ENCODE measurements at regions not wholly inside any gene's neighbourhood (a gene's known extent, or its start where the extent isn't known, plus 50 kb on each side); places are given as distances from the start of the nearest gene placed in this dataset.

DNA sequence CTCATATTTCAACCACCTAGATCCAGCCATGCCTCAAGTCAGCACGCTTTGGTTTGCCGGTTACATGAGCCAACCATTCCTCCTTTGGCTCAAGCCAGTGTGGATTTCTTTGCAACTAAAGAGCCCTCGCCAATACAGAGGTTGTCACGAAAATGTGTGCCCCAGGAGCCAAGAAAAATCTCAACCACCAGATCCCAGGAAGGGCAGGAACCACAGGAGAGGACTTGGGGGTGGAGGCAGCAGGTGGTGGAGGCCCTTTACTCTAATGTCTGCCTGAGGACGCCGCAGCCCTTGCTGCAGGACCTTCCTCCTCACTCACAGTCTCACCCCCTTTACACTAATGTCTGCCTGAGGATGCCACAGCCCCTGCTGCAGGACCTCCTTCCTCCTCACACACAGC is 144.8 kb upstream of the PHACTR3 start:
- TF ChIP-seq NFIC (IDR thresholded peaks at IDR 0.05) = no peak
- TF ChIP-seq, protein P1, sequence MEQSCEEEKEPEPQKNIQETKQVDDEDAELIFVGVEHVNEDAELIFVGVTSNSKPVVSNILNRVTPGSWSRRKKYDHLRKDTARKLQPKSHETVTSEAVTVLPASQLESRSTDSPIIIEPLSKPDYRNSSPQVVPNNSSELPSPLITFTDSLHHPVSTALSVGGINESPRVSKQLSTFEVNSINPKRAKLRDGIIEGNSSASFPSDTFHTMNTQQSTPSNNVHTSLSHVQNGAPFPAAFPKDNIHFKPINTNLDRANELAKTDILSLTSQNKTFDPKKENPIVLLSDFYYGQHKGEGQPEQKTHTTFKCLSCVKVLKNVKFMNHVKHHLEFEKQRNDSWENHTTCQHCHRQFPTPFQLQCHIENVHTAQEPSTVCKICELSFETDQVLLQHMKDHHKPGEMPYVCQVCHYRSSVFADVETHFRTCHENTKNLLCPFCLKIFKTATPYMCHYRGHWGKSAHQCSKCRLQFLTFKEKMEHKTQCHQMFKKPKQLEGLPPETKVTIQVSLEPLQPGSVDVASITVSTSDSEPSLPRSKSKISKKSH (CRISPR knock-in tag; IDR thresholded peaks at IDR 0.05) = no peak
- TF ChIP-seq, protein P2, sequence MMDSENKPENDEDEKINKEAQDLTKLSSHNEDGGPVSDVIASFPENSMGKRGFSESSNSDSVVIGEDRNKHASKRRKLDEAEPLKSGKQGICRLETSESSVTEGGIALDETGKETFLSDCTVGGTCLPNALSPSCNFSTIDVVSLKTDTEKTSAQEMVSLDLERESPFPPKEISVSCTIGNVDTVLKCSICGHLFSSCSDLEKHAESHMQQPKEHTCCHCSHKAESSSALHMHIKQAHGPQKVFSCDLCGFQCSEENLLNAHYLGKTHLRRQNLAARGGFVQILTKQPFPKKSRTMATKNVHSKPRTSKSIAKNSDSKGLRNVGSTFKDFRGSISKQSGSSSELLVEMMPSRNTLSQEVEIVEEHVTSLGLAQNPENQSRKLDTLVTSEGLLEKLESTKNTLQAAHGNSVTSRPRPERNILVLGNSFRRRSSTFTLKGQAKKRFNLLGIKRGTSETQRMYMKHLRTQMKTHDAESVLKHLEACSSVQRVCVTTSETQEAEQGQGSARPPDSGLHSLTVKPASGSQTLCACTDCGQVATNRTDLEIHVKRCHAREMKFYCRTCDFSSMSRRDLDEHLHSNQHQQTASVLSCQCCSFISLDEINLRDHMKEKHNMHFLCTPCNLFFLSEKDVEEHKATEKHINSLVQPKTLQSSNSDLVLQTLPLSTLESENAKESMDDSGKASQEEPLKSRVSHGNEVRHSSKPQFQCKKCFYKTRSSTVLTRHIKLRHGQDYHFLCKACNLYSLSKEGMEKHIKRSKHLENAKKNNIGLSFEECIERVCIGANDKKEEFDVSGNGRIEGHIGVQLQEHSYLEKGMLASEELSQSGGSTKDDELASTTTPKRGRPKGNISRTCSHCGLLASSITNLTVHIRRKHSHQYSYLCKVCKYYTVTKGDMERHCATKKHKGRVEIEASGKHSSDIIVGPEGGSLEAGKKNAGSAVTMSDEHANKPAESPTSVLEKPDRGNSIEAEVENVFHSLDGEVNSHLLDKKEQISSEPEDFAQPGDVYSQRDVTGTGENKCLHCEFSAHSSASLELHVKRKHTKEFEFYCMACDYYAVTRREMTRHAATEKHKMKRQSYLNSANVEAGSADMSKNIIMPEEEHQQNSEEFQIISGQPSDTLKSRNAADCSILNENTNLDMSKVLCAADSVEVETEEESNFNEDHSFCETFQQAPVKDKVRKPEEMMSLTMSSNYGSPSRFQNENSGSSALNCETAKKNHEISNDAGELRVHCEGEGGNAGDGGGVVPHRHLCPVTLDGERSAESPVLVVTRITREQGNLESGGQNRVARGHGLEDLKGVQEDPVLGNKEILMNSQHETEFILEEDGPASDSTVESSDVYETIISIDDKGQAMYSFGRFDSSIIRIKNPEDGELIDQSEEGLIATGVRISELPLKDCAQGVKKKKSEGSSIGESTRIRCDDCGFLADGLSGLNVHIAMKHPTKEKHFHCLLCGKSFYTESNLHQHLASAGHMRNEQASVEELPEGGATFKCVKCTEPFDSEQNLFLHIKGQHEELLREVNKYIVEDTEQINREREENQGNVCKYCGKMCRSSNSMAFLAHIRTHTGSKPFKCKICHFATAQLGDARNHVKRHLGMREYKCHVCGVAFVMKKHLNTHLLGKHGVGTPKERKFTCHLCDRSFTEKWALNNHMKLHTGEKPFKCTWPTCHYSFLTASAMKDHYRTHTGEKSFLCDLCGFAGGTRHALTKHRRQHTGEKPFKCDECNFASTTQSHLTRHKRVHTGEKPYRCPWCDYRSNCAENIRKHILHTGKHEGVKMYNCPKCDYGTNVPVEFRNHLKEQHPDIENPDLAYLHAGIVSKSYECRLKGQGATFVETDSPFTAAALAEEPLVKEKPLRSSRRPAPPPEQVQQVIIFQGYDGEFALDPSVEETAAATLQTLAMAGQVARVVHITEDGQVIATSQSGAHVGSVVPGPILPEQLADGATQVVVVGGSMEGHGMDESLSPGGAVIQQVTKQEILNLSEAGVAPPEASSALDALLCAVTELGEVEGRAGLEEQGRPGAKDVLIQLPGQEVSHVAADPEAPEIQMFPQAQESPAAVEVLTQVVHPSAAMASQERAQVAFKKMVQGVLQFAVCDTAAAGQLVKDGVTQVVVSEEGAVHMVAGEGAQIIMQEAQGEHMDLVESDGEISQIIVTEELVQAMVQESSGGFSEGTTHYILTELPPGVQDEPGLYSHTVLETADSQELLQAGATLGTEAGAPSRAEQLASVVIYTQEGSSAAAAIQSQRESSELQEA (IDR thresholded peaks at IDR 0.05; ENCODE audit: low read depth) = no peak
- no peak for TF ChIP-seq ZNF140 (CRISPR knock-in tag; IDR thresholded peaks at IDR 0.05)
- TF ChIP-seq, protein P3, sequence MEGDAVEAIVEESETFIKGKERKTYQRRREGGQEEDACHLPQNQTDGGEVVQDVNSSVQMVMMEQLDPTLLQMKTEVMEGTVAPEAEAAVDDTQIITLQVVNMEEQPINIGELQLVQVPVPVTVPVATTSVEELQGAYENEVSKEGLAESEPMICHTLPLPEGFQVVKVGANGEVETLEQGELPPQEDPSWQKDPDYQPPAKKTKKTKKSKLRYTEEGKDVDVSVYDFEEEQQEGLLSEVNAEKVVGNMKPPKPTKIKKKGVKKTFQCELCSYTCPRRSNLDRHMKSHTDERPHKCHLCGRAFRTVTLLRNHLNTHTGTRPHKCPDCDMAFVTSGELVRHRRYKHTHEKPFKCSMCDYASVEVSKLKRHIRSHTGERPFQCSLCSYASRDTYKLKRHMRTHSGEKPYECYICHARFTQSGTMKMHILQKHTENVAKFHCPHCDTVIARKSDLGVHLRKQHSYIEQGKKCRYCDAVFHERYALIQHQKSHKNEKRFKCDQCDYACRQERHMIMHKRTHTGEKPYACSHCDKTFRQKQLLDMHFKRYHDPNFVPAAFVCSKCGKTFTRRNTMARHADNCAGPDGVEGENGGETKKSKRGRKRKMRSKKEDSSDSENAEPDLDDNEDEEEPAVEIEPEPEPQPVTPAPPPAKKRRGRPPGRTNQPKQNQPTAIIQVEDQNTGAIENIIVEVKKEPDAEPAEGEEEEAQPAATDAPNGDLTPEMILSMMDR (IDR thresholded peaks at IDR 0.05 in 2 of 3, conservative IDR thresholded peaks at IDR 0.05 in 1 of 3; ENCODE audit: insufficient read depth in 2 of 3, low read depth in 1 of 3, low read length in 3 of 3) = no peak
- TF ChIP-seq ZNF431 (CRISPR knock-in tag; IDR thresholded peaks at IDR 0.05) = no peak

Data from K562 (cell line).